ENCODE measurements at regions not wholly inside any gene's neighbourhood (a gene's known extent, or its start where the extent isn't known, plus 50 kb on each side); places are given as distances from the start of the nearest gene placed in this dataset.

DNA sequence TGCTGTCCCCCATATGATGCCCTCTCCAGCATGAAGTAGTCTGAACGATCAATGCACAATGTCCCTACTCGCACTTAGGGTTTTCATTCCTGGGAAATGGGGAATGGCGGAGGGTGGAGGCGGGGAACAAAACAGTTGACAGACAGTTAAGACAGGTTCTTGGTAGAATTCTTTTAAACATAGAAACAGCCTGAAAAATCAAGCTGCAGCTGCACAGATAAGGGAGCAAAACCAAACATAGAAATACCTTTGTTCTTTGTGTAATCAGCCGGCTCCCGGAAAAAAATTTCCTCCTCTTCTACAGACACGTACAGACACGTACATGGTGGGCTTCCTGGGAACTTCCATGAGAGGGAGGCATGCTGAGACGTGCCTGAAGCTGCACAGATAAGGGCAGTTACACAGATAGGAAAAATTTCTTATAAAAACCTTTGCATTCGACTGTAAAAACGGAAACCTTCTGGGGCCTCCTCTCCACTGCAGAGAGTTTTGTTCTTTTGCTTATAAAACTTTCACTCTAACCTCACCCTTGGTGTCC is 662.4 kb upstream of the PTPRD start:
- Mint-ChIP-seq H3K4me3 (no peak overlapping the region), H3K9me3 (peaks cover 9% of the 10 kb centered on the region)

GRCh38 chr9:11312966-11313365 is 700.2 kb upstream of the PTPRD start:
- no peak overlapping the region for H3K27ac Mint-ChIP-seq
- DNase-seq, result no peak
- H3K9me3 Mint-ChIP-seq, result peaks cover 6% of the 10 kb centered on the region
- H3K27me3 Mint-ChIP-seq, result no peaks in the 10 kb centered on the region
- CTCF ChIA-PET, result no interaction called here
- H3K4me3 Mint-ChIP-seq, result no peak overlapping the region
- H3K4me1 Mint-ChIP-seq, result no peaks in the 10 kb centered on the region
- no peaks in the 10 kb centered on the region for H3K36me3 Mint-ChIP-seq

More for the DNA sequence above, 662.4 kb upstream of the PTPRD start:
- H3K4me1 Mint-ChIP-seq, result no peaks in the 10 kb centered on the region
- no peaks in the 10 kb centered on the region for H3K27me3 Mint-ChIP-seq
- no peak for DNase-seq
- H3K27ac Mint-ChIP-seq, result no peak overlapping the region
- CTCF ChIA-PET, result no interaction called here
- H3K36me3 Mint-ChIP-seq, result no peaks in the 10 kb centered on the region

DNA sequence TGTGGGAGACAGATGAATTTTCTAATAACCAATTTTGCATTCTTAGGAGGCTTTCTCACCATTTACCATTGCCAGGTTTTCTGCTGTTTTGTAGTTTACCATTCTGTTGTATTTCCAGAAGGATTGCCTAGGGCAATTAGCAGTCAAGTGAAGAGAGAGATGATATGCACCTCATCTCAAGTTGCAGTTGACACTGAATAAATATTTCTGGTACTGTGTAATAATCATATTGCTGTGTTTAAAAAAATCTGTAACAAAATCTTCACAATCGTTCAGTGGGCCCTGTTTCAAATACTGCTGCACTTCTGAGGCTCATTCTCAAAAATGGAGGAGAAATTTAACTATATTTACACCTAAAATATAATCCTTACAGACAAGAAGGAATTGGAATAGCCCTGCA is 706.1 kb upstream of the PTPRD start:
- DNase-seq, result no peak
- H3K4me1 Mint-ChIP-seq, result no peaks in the 10 kb centered on the region
- no peak overlapping the region for H3K27ac Mint-ChIP-seq
- CTCF ChIA-PET, result no interaction called here
- H3K9me3 Mint-ChIP-seq, result peaks cover 2% of the 10 kb centered on the region
- H3K27me3 Mint-ChIP-seq, result no peaks in the 10 kb centered on the region
- H3K4me3 Mint-ChIP-seq, result no peak overlapping the region
- H3K36me3 Mint-ChIP-seq, result no peaks in the 10 kb centered on the region

DNA sequence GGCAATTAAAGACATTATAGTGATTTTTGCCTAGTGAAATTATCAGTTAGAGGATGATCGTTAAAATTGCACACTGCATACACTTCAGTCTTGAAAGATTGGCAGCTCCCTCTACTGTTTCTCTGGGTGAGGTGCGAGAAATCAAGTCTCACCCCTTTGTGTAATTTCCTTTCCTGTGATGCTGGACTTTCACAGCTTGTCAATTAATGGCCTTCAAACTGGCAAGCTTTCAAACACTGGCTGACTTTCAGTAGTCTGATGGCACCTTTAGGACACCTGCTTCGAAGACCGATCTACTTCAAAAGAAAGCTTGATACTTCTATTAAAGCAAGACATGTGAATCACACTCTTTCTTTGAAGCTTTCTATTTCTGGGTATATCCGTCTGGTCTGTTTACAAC is 706.7 kb upstream of the PTPRD start:
- Mint-ChIP-seq H3K4me3 (no peak overlapping the region), H3K27ac (no peak overlapping the region), H3K27me3 (no peaks in the 10 kb centered on the region), H3K36me3 (no peaks in the 10 kb centered on the region), H3K9me3 (peaks cover 2% of the 10 kb centered on the region), H3K4me1 (no peaks in the 10 kb centered on the region)
- CTCF ChIA-PET, result no interaction called here
- DNase-seq, result no peak

DNA sequence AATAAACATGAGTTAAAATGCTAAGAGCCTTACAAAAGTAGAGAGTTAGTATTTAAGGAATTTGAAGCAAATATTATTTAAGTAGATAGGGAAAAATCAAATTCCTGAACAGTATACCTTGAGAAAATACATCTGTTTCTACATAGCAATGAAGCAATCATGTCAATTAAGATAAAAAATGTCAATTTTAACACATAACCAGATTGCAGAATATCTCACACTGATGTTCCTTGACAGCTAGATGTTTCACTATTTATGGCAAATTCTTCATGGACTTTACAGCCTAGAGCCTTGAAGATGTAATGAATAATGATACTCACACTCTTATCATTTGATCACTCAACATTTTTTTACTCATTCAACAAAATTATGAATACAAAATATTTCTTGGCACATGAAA is 708.2 kb upstream of the PTPRD start:
- Mint-ChIP-seq H3K36me3 (no peaks in the 10 kb centered on the region), H3K27ac (no peak overlapping the region), H3K27me3 (no peaks in the 10 kb centered on the region), H3K4me1 (no peaks in the 10 kb centered on the region), H3K9me3 (no peaks in the 10 kb centered on the region), H3K4me3 (no peak overlapping the region)
- DNase-seq, result no peak
- CTCF ChIA-PET, result no interaction called here

DNA sequence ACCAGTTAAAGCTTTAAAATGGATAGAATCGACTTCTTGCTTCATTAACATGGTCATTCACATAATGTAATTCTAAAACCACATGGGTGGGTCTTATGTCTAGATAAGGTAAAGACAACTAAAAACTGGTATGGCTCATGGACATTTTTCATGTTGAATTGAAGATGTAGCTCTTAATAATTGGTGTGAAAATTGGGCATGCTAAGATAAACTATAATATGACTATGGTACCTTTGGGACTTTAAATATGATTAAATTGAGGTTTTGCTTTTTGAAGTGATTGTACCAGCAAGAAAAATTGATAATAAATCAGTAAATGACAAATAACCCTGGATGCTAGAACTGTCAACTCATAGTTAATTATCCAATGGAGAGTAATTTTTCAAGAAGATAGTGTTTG is 710.7 kb upstream of the PTPRD start:
- CTCF ChIA-PET, result no interaction called here
- Mint-ChIP-seq H3K36me3 (no peaks in the 10 kb centered on the region), H3K9me3 (peaks cover 4% of the 10 kb centered on the region), H3K4me3 (no peak overlapping the region), H3K27ac (no peak overlapping the region), H3K4me1 (no peaks in the 10 kb centered on the region), H3K27me3 (no peaks in the 10 kb centered on the region)
- no peak for DNase-seq

- no peak for DNase-seq
- Mint-ChIP-seq H3K4me3 (no peak overlapping the region), H3K27me3 (no peaks in the 10 kb centered on the region), H3K4me1 (no peaks in the 10 kb centered on the region), H3K27ac (no peak overlapping the region), H3K36me3 (no peaks in the 10 kb centered on the region), H3K9me3 (peaks cover 5% of the 10 kb centered on the region)
- CTCF ChIA-PET, result no interaction called here
Observed at GRCh38 chr9:11326231-11326630, 713.4 kb upstream of the PTPRD start.

DNA sequence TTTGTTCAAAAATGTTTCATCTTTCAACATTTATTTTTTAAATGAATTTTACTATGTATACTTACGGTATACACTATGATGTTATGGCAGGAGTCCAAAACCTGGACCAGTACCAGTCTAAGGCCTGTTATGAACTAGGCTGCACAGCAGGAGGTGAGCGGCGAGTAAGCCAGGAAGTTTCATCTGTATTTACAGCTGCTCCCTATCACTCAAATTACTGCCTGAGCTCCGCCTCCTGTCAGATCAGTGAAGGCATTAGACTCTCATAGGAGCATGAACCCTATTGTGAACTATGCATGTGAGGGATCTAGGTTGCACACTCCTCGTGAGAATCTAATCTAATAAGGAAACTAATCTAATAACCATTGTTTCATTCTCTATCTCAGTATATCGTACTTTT is 715.5 kb upstream of the PTPRD start:
- Mint-ChIP-seq H3K9me3 (peaks cover 5% of the 10 kb centered on the region), H3K27me3 (no peaks in the 10 kb centered on the region), H3K4me3 (no peak overlapping the region), H3K4me1 (no peaks in the 10 kb centered on the region), H3K36me3 (no peaks in the 10 kb centered on the region), H3K27ac (no peak overlapping the region)
- no peak for DNase-seq
- CTCF ChIA-PET, result no interaction called here

- Mint-ChIP-seq H3K36me3 (no peaks in the 10 kb centered on the region), H3K4me3 (no peak overlapping the region), H3K4me1 (no peaks in the 10 kb centered on the region), H3K27me3 (no peaks in the 10 kb centered on the region), H3K9me3 (peaks cover 3% of the 10 kb centered on the region), H3K27ac (no peak overlapping the region)
- CTCF ChIA-PET, result no interaction called here
- DNase-seq, result no peak
Observed at GRCh38 chr9:11335011-11335410, 722.2 kb upstream of the PTPRD start.

DNA sequence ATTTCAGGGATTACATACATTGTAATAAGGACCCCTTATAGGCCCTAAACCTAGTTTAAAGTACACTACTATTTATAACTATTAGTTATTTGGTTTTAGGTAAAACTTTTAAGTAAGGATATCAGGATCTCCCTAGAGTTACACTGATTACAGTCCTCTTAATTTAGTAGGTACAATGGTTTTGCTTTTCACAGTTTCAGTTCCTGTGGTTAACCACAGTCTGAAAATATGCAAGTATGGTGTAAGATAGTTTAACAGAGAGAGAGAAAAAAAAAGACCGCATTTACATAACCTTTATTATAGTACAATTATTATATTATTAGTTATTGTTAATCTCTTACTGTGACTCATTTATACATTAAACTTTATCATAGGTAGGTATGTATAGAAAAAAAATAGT is 725.3 kb upstream of the PTPRD start:
- CTCF ChIA-PET, result no interaction called here
- H3K4me3 Mint-ChIP-seq, result no peak overlapping the region
- H3K27me3 Mint-ChIP-seq, result no peaks in the 10 kb centered on the region
- no peaks in the 10 kb centered on the region for H3K4me1 Mint-ChIP-seq
- DNase-seq, result no peak
- H3K27ac Mint-ChIP-seq, result no peak overlapping the region
- H3K9me3 Mint-ChIP-seq, result peaks cover 7% of the 10 kb centered on the region
- no peaks in the 10 kb centered on the region for H3K36me3 Mint-ChIP-seq

DNA sequence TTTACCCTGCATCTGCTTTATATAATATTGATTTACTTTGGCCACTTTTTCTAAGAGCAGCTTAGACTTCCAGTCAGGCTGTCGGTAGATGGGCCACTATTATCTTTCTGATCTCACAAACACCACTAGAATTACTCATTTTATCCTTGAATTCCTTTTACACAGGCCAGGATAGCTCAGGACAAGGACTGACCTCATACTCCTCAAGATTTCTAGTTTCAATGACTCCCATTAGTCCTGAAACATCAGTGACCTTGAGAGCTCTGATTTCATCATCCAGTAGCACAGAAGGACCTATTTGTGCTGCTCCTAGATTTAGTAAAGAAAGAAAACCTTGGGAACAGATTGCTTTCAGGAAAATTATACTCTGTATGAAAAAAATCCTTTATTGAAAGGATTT is 727.9 kb upstream of the PTPRD start:
- Mint-ChIP-seq H3K36me3 (no peaks in the 10 kb centered on the region), H3K27me3 (no peaks in the 10 kb centered on the region), H3K4me1 (no peaks in the 10 kb centered on the region), H3K9me3 (peaks cover 7% of the 10 kb centered on the region), H3K27ac (no peak overlapping the region), H3K4me3 (no peak overlapping the region)
- no peak for DNase-seq
- CTCF ChIA-PET, result no interaction called here

- peaks cover 20% of the 10 kb centered on the region for H3K9me3 Mint-ChIP-seq
- H3K4me3 Mint-ChIP-seq, result no peak overlapping the region
- DNase-seq, result no peak
- H3K27me3 Mint-ChIP-seq, result no peaks in the 10 kb centered on the region
- H3K36me3 Mint-ChIP-seq, result no peaks in the 10 kb centered on the region
- no peak overlapping the region for H3K27ac Mint-ChIP-seq
- CTCF ChIA-PET, result no interaction called here
- H3K4me1 Mint-ChIP-seq, result no peaks in the 10 kb centered on the region
Observed at GRCh38 chr9:11347437-11347836, 734.6 kb upstream of the PTPRD start.

GRCh38 chr9:11348366-11348765 is 735.6 kb upstream of the PTPRD start:
- H3K4me3 Mint-ChIP-seq, result no peak overlapping the region
- no peaks in the 10 kb centered on the region for H3K4me1 Mint-ChIP-seq
- no peaks in the 10 kb centered on the region for H3K27me3 Mint-ChIP-seq
- peaks cover 21% of the 10 kb centered on the region for H3K9me3 Mint-ChIP-seq
- DNase-seq, result no peak
- H3K36me3 Mint-ChIP-seq, result no peaks in the 10 kb centered on the region
- H3K27ac Mint-ChIP-seq, result no peak overlapping the region
- CTCF ChIA-PET, result no interaction called here

- no peaks in the 10 kb centered on the region for H3K4me1 Mint-ChIP-seq
- no peaks in the 10 kb centered on the region for H3K36me3 Mint-ChIP-seq
- CTCF ChIA-PET, result no interaction called here
- H3K27ac Mint-ChIP-seq, result no peak overlapping the region
- H3K27me3 Mint-ChIP-seq, result no peaks in the 10 kb centered on the region
- no peak for DNase-seq
- peaks cover 24% of the 10 kb centered on the region for H3K9me3 Mint-ChIP-seq
- no peak overlapping the region for H3K4me3 Mint-ChIP-seq
Observed at GRCh38 chr9:11349187-11349586, 736.4 kb upstream of the PTPRD start.

DNA sequence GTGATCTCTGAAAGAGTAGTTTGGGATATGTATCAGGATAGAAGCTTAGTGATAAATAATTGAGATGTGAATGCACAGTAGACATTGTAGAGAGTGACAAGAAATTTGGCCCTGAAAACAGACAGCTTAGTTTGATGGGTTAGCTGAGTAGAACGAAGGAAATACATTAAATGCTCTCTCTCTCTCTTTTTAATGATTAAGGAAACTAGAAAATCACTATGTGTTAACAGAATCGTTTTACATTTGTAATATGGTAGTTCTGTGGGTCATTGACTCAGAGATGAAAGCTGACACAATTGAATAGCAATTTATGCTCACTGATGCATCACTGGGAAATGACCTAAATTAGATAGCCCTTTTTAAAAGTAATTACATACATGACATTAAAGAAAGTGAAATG is 739.8 kb upstream of the PTPRD start:
- no peak for DNase-seq
- Mint-ChIP-seq H3K36me3 (no peaks in the 10 kb centered on the region), H3K27me3 (no peaks in the 10 kb centered on the region), H3K4me1 (no peaks in the 10 kb centered on the region), H3K9me3 (peaks cover 22% of the 10 kb centered on the region), H3K27ac (no peak overlapping the region), H3K4me3 (no peak overlapping the region)
- CTCF ChIA-PET, result no interaction called here

- no peak overlapping the region for H3K4me3 Mint-ChIP-seq
- H3K27me3 Mint-ChIP-seq, result no peaks in the 10 kb centered on the region
- H3K27ac Mint-ChIP-seq, result no peak overlapping the region
- DNase-seq, result no peak
- H3K4me1 Mint-ChIP-seq, result no peaks in the 10 kb centered on the region
- H3K36me3 Mint-ChIP-seq, result no peaks in the 10 kb centered on the region
- CTCF ChIA-PET, result no interaction called here
- H3K9me3 Mint-ChIP-seq, result peaks cover 13% of the 10 kb centered on the region
Observed at GRCh38 chr9:11356067-11356466, 743.3 kb upstream of the PTPRD start.

All from activated naive CD4-positive, alpha-beta T cell treated with anti-CD3 and anti-CD28 coated beads, Interleukin-2, amount 10 ng/mL, durations not matched to agents 7 days and 5 days (primary cell).